ENCODE measurements at regions not wholly inside any gene's neighbourhood (a gene's known extent, or its start where the extent isn't known, plus 50 kb on each side); places are given as distances from the start of the nearest gene placed in this dataset.
"Not testable (repeated sequence)": the region's sequence is repeated elsewhere in the genome, so short reads cannot be mapped to it uniquely, and the experiment has no call there.

- Mint-ChIP-seq H3K9me3 (no peaks in the 10 kb centered on the region), H3K4me3 (no peak overlapping the region), H3K27ac (no peak overlapping the region), H3K4me1 (ENCODE audit: unreplicated experiment) (no peaks in the 10 kb centered on the region), H3K27me3 (no peaks in the 10 kb centered on the region), H3K36me3 (no peaks in the 10 kb centered on the region)
- DNase-seq (ENCODE audit: extremely low spot score, unreplicated experiment), result no peak
- TF ChIP-seq CTCF (conservative IDR thresholded peaks at IDR 0.05), result no peak
These were observed 204.5 kb upstream of the HMCN1 start for GRCh38 chr1:185529673-185530072.

- no peaks in the 10 kb centered on the region for H3K9me3 Mint-ChIP-seq
- no peak for DNase-seq (ENCODE audit: extremely low spot score, unreplicated experiment)
- H3K27me3 Mint-ChIP-seq, result no peaks in the 10 kb centered on the region
- H3K4me3 Mint-ChIP-seq, result no peak overlapping the region
- H3K27ac Mint-ChIP-seq, result no peak overlapping the region
- H3K4me1 Mint-ChIP-seq (ENCODE audit: unreplicated experiment), result no peaks in the 10 kb centered on the region
- no peak for TF ChIP-seq CTCF (conservative IDR thresholded peaks at IDR 0.05)
- no peaks in the 10 kb centered on the region for H3K36me3 Mint-ChIP-seq
These were observed 206.0 kb upstream of the HMCN1 start for GRCh38 chr1:185528084-185528676.

- Mint-ChIP-seq H3K4me3 (no peak overlapping the region), H3K27ac (no peak overlapping the region), H3K36me3 (no peaks in the 10 kb centered on the region), H3K4me1 (ENCODE audit: unreplicated experiment) (no peaks in the 10 kb centered on the region), H3K27me3 (no peaks in the 10 kb centered on the region), H3K9me3 (no peaks in the 10 kb centered on the region)
- no peak for TF ChIP-seq CTCF (conservative IDR thresholded peaks at IDR 0.05)
- DNase-seq (ENCODE audit: extremely low spot score, unreplicated experiment), result no peak
These were observed 207.6 kb upstream of the HMCN1 start for GRCh38 chr1:185526344-185527307.

- H3K4me1 Mint-ChIP-seq (ENCODE audit: unreplicated experiment), result no peaks in the 10 kb centered on the region
- H3K27me3 Mint-ChIP-seq, result no peaks in the 10 kb centered on the region
- no peak overlapping the region for H3K27ac Mint-ChIP-seq
- H3K36me3 Mint-ChIP-seq, result no peaks in the 10 kb centered on the region
- H3K4me3 Mint-ChIP-seq, result no peak overlapping the region
- TF ChIP-seq CTCF (conservative IDR thresholded peaks at IDR 0.05), result no peak
- peaks cover 9% of the 10 kb centered on the region for H3K9me3 Mint-ChIP-seq
- no peak for DNase-seq (ENCODE audit: extremely low spot score, unreplicated experiment)
These were observed 203.3 kb upstream of the IVNS1ABP start for GRCh38 chr1:185520188-185520920.

- TF ChIP-seq CTCF (conservative IDR thresholded peaks at IDR 0.05), result no peak
- no peak overlapping the region for H3K4me3 Mint-ChIP-seq
- no peak for DNase-seq (ENCODE audit: extremely low spot score, unreplicated experiment)
- H3K4me1 Mint-ChIP-seq (ENCODE audit: unreplicated experiment), result no peaks in the 10 kb centered on the region
- H3K36me3 Mint-ChIP-seq, result no peaks in the 10 kb centered on the region
- H3K27ac Mint-ChIP-seq, result no peak overlapping the region
- H3K27me3 Mint-ChIP-seq, result no peaks in the 10 kb centered on the region
- peaks cover 9% of the 10 kb centered on the region for H3K9me3 Mint-ChIP-seq
These were observed 200.9 kb upstream of the IVNS1ABP start for GRCh38 chr1:185517808-185518419.

GRCh38 chr1:185517301-185517700 lies 200.3 kb upstream of the IVNS1ABP start:
- not testable (repeated sequence) for H3K36me3 Mint-ChIP-seq; H3K27me3 Mint-ChIP-seq; H3K27ac Mint-ChIP-seq; DNase-seq (ENCODE audit: extremely low spot score, unreplicated experiment); H3K4me3 Mint-ChIP-seq; H3K9me3 Mint-ChIP-seq; H3K4me1 Mint-ChIP-seq (ENCODE audit: unreplicated experiment)

All from type B pancreatic cell (in vitro differentiated cells).